HG03280 (cell line): ENCODE measurements at regions not wholly inside any gene's neighbourhood (a gene's known extent, or its start where the extent isn't known, plus 50 kb on each side); places are given as distances from the start of the nearest gene placed in this dataset.
"Not testable (repeated sequence)": the region's sequence is repeated elsewhere in the genome, so short reads cannot be mapped to it uniquely, and the experiment has no call there.

ENCODE experiments used
- ATAC-seq: cut with Tn5 transposase; IDR thresholded peaks from one replicate; pipeline ENCODE4 v1.9.1; 2021; ENCODE audit warnings: mild to moderate bottlenecking, moderate library complexity; ENCODE audit not compliant: unreplicated experiment

DNA sequence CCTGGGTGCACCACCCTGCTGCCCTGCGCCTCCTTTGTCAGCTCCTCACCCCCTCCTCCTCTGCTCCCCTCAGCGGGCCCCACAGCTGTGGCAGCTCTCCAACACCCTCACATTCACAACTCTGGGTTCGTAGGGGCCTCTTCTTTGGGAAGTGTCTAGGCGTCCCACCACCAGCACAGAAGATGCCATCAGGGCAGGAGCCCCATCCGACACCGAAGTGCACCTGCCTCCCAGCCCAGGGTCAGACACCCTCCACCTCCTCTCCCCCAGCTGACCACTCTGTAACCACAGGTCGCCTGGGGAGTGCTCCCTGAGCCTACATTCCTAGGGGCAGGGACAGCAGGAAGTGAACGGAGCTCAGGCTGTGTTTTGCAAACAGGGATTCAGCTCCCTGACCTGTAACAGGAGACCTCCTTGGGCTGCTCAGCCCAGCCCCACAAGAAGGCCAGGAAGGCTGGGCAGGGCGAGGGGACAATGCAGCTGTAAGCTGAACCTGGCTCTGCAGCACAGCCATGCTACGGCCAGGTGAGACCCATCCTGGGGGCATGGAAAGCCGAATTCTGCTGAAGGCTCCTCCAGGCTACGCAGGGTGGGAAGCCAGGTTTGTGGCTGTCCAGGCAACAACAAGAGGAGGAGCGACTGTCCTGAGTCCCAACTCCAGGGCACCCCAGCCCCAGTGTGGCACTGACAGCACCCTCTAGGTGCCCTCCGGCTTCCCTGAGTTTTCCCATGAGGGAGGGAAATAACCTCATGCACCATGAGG lies 269.0 kb downstream of the GOLGA6L6 start:
- ATAC-seq: no peak

- no peak for ATAC-seq
Observed at GRCh38 chr15:20271647-20272046, 270.0 kb downstream of the GOLGA6L6 start.

- ATAC-seq: not testable (repeated sequence)
Observed at GRCh38 chr15:20269956-20270355, 271.6 kb downstream of the GOLGA6L6 start.

DNA sequence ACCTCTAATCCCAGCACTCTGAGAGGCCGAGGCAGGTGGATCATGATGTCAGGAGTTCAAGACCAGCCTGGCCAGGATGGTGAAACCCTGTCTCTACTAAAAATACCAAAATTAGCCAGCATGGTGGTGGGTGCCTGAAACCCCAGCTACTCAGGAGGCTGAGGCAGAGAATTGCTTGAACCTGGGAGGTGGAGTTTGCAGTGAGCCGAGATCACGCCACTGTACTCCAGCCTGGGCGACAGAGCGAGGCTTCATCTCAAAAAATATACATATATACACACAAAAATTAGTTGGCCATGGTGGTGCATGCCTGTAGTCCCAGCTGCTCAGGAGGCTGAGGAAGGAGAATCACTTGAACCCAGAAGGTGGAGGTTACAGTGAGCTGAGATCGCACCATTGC lies 273.6 kb downstream of the GOLGA6L6 start:
- ATAC-seq: not testable (repeated sequence)

- not testable (repeated sequence) for ATAC-seq
Observed at GRCh38 chr15:20267051-20267730, 274.4 kb downstream of the GOLGA6L6 start.

GRCh38 chr15:20265710-20266109 lies 275.9 kb downstream of the GOLGA6L6 start:
- ATAC-seq: not testable (repeated sequence)

GRCh38 chr15:20261321-20262280 lies 280.0 kb downstream of the GOLGA6L6 start:
- not testable (repeated sequence) for ATAC-seq

DNA sequence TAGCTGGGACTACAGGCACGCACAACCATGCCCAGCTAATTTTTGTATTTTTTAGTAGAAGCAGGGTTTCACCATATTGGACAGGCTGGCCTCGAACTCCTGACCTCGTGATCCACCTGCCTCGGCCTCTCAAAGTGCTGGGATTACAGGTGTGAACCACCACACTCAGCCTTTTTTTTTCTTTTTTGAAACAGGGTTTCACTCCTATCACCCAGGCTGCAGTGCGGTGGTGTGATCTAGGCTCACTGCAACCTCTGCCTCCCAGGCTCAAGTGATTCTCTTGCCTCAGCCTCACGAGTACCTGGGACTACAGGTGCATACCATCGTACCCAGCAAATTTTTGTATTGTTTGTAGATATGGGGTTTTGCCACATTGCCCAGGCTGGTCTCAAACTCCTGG lies 280.9 kb downstream of the GOLGA6L6 start:
- ATAC-seq: not testable (repeated sequence)

DNA sequence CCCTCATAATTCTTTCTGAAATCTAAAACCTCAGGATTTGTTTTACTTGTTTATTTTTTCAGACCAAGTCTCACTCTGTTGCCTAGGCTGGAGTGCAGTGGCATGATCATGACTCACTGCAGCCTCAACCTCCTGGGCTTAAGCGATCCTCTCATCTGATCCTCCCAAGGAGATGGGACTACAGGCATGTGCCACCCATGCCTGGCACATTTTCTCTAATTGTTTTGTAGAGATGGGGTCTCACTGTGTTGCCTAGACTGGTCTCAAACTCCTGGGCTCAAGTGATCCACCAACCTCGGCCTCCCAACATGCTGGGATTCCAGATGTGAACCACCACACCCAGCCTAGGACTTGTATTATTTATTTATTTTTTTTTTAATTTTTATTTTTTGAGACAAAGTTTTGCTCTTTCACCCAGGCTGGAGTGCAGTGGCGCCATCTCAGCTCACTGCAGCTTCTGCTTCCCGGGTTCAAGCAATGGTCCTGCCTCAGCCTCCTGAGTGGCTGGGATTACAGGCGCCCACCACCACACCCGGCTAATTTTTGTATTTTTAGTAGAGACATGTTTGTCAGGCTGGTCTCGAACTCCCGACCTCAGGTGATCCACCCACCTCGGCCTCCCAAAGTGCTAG lies 281.9 kb downstream of the GOLGA6L6 start:
- not testable (repeated sequence) for ATAC-seq

DNA sequence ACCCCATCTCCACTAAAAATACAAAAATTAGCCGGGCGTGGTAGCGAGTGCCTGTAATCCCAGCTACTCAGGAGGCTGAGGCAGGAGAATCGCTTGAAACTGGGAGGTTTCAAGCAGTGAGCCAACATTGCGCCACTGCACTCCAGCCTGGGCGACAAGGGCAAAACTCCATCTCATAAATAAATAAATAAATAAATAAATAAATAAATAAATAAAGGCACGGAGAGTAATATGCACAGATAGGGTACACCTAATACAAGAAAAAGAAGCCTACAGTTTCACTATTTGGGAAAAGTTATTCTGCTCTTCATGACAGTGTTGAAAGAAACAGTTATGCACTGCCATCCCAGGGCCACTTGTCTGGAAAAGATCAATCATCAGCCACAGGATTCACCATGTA lies 285.2 kb downstream of the GOLGA6L6 start:
- ATAC-seq: not testable (repeated sequence)

DNA sequence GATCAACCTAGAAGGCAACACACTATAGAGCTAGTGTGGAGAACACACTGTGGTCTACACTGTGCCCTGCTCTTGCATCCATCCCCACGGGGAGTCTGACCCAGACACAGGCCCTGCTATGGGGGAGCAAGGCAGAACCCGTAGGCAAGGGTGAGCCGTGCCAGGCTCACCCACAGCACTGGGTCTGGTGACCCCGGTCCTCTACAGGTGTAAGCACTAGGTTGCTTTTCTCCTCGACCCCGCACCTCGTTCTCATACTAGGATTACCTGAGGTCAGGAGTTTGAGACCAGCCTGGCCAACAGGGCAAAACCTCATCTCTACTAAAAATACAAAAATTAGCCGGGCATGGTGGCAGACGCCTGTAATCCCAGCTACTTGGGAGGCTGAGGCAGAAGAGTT lies 286.0 kb downstream of the GOLGA6L6 start:
- not testable (repeated sequence) for ATAC-seq

DNA sequence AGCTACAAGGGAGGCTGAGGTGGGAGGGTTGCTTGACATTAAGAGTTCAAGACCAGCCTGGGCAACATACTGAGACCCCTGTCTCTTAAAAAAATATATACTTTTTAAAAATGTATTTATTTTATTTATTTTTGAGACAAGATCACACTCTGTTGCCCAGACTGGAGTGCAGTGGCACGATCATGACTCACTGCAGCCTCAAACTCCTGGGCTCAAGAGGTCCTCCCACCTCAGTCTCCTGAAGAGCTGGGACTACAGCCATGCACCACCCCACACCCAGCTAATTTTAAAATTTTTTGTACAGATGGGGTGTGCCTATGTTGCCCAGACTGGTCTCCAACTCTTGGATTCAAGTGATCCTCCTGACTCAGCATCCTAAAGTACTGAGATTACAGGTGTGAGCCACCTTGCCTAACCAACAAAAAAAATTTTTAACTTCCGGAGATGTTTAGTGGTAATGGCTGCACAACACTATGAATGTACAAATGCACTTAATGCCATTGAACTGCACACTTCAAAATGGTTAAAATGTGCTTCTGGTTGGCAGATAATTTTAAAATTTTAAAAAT lies 288.5 kb downstream of the GOLGA6L6 start:
- not testable (repeated sequence) for ATAC-seq

DNA sequence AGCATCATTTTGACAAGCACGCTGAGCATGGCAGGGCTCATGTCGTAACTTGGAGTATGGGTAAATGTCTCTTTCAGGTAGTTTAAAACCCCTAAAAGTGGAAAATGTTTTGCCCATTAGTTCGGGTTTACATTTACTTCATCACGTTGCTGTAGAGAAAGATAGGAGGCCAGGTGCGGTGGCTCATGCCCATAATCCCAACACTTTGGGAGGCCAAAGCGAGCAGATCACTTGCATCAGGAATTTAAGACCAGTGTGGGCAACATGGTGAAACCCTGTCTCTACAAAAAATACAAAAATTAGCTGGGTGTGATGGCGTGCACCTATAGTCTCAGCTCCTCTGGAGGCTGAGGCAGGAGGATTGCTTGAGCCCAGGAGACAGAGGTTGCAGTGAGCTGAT lies 289.6 kb downstream of the GOLGA6L6 start:
- ATAC-seq: not testable (repeated sequence)

GRCh38 chr15:20251214-20252005 lies 290.2 kb downstream of the GOLGA6L6 start:
- ATAC-seq: not testable (repeated sequence)

DNA sequence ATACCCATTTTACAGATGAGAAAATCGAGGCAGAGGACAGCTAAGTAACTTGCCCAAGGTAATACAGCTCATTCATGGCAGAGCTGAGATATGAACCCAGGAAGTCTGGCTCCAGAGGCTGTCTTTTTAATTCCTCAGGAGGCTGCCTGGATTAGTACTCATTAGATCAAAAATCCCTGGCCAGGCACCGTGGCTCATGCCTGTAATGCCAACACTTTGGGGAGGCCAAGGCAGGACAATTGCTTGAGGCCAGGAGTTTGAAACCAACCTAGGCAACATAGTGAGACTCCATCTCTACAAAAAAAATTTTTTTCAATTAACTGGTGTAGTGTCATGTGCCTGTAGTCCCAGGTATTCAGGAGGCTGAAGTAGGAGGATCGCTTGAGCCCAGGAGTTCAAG lies 291.4 kb downstream of the GOLGA6L6 start:
- ATAC-seq: not testable (repeated sequence)

DNA sequence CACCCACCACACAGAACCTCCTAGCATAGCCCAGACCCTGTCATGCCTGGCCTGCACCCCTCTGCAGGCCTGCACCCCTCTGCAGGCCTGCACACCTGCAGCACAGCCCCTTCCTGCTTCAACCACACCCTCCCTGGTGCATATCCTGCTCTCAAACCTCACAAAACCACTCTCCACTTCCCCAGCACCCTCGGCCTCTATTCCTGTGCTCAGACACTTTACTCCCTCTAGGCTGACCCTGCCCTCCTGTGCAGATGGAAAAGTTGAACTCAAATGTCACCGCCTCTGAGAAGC lies 292.0 kb downstream of the GOLGA6L6 start:
- ATAC-seq: not testable (repeated sequence)

DNA sequence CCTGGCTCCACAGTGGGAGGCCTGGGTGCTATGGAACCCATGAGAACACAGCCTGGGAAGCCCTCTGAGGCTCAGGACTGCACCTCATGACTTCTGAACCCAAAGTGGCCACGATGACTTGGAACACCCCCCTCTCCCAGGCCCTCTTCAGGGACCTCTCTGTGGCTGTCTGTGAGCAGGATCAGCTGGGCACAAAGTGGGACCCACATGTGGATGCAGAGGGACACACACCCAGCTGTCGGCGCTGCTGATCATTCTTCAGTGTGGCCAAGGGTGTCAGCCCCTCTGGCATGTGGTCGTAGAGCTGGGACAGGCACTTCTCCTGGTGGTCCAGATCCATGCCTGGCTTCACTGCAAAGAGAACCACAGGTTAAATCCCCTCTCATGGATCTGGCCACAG lies 293.2 kb downstream of the GOLGA6L6 start:
- ATAC-seq: not testable (repeated sequence)

GRCh38 chr15:20247137-20247536 lies 294.5 kb downstream of the GOLGA6L6 start:
- ATAC-seq: not testable (repeated sequence)

GRCh38 chr15:20246624-20247023 lies 295.0 kb downstream of the GOLGA6L6 start:
- ATAC-seq: not testable (repeated sequence)

DNA sequence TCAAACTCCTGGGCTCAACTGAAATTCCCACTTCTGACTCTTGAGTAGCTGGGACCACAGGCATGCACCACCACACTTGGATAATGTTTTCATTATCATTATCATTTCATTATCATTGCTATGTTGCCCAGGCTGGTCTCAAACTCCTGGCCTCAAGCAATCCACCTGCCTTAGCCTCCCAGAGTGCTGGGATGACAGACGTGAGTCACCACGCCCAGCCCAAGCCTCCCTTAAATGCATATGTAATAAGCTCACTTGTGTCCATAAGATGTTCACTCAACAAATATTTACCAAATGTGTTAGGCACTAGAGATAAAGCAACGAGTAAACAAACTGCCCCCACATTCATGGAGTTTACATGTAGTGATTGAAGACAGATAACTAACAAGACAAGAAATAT lies 295.7 kb downstream of the GOLGA6L6 start:
- ATAC-seq: not testable (repeated sequence)
